Adrenal gland (tissue), 9 donors: ENCODE measurements at regions not wholly inside any gene's neighbourhood (a gene's known extent, or its start where the extent isn't known, plus 50 kb on each side); places are given as distances from the start of the nearest gene placed in this dataset.
A peak's percentile ranks its signal among the peaks of the same experiment; 100 is the strongest.

Source experiments
- DNase-seq, 7 donors: peaks; one replicate each; pipeline ENCODE4 v3.0.0-alpha.2; 2019 to 2020
- H3K27ac ChIP-seq, 5 donors: fragments of 200-600 bp; sonication (generic) in 4 of 5; 1 replicate in 3 of 5; 2 replicates in 2 of 5; pipeline versions ENCODE4 v1.5.1 to v1.8.0; 2016 to 2020; ENCODE audit warnings: mild to moderate bottlenecking in 1 of 5
- H3K27me3 ChIP-seq: fragments of 200-600 bp; 2 replicates; pipeline ENCODE4 v1.8.0; 2021
- H3K36me3 ChIP-seq, 2 donors: fragments of 200-600 bp; replicated peaks in 1 of 2; 1 replicate in 1 of 2; 2 replicates in 1 of 2; pipeline versions ENCODE4 v1.5.1 to v1.8.0; 2018 to 2022
- H3K4me1 ChIP-seq, 2 donors: fragments of 200-600 bp; replicated peaks in 1 of 2; 1 replicate in 1 of 2; 2 replicates in 1 of 2; pipeline versions ENCODE4 v1.5.1 to v1.8.0; 2018 to 2021
- H3K4me3 ChIP-seq, 4 donors: fragments of 200-600 bp; sonication (generic) in 3 of 4; one replicate each; pipeline ENCODE4 v1.5.1; 2016 to 2018
- H3K9me3 ChIP-seq, 3 donors: fragments of 200-600 bp; sonication (generic) in 1 of 3; replicated peaks in 1 of 3; 1 replicate in 2 of 3; 2 replicates in 1 of 3; pipeline versions ENCODE4 v1.5.1 to v1.8.0; 2016 to 2021
- CTCF ChIP-seq, 6 experiments: fragments of 450-650 bp in 4 of 6; fragments of 200-600 bp in 2 of 6; sonication (generic) in 1 of 6; IDR thresholded peaks; 1 replicate in 5 of 6; 2 replicates in 1 of 6; pipeline versions ENCODE4 v1.5.1 to v1.8.0; 2016 to 2021; ENCODE audit warnings: antibody characterized with exemption in 6 of 6, mild to moderate bottlenecking in 2 of 6, moderate library complexity in 1 of 6
- POLR2A ChIP-seq, 2 donors: fragments of 450-650 bp; IDR thresholded peaks; one replicate each; pipeline ENCODE4 v1.6.1; 2017; ENCODE audit warnings: antibody characterized with exemption in 2 of 2, mild to moderate bottlenecking in 2 of 2, moderate library complexity in 1 of 2
- WGBS, 4 donors: extraction: QIAGEN DNeasy Blood & Tissue Kit in 2 of 4; methylation state at CpG; one replicate each; pipeline versions ENCODE4 v1.1.5 to v1.1.7; 2013 to 2017; 5-methylcytosine and 5-hydroxymethylcytosine counted together
- intact Hi-C, 2 donors: fragments of 100-400 bp; cut with DNase I; formaldehyde crosslinking; loops; one replicate each; pipeline versions ENCODE4 v1.14.1 to v1.15.0; 2022 to 2023
- donor health status: healthy with polysubstance abuse.
- donor health status: Bipolar disorder and iron deficiency.
- donor health status: DM: yes; HTN: yes; CAD: no.
- donor health status: DM: no; HTN: no; CAD: no.
- donor health status: DM: no; HTN: no; CAD: no.

GRCh38 chr3:72582963-72583362, 265.3 kb downstream of the SHQ1 start:
- DNase-seq = no peak
- Histone ChIP-seq H3K4me1 (no peaks in the 10 kb centered on the region), H3K36me3 (no peaks in the 10 kb centered on the region), H3K27ac (no peak overlapping the region), H3K9me3 (no peaks in the 10 kb centered on the region), H3K4me3 (no peak overlapping the region), H3K27me3 (no peaks in the 10 kb centered on the region)
- intact Hi-C loops = no loop called here
- no peak for TF ChIP-seq POLR2A (IDR thresholded peaks at IDR 0.05)
- TF ChIP-seq CTCF (IDR thresholded peaks at IDR 0.05) = no peak
- WGBS, 4 donors = 87 to 92% (median 88%) methylated on average over 7 of the region's 7 CpGs

- TF ChIP-seq POLR2A (IDR thresholded peaks at IDR 0.05) (no peak), CTCF (IDR thresholded peaks at IDR 0.05) (no peak)
- WGBS, 4 donors = 43 to 55% (median 47%) methylated on average over 6 of the region's 6 CpGs
- intact Hi-C loops = no loop called here
- Histone ChIP-seq H3K9me3 (no peaks in the 10 kb centered on the region), H3K4me1 (no peaks in the 10 kb centered on the region), H3K27ac (no peak overlapping the region), H3K4me3 (no peak overlapping the region), H3K36me3 (no peaks in the 10 kb centered on the region), H3K27me3 (no peaks in the 10 kb centered on the region)
- DNase-seq = peak in 2 of 7 donors; percentile 14 to 34
Observed at GRCh38 chr3:72582211-72582878, 265.9 kb downstream of the SHQ1 start.

GRCh38 chr3:72580900-72581299, 267.3 kb downstream of the SHQ1 start:
- no peak for TF ChIP-seq CTCF (IDR thresholded peaks at IDR 0.05)
- no peak for TF ChIP-seq POLR2A (IDR thresholded peaks at IDR 0.05)
- Histone ChIP-seq H3K27ac (no peak overlapping the region), H3K36me3 (no peaks in the 10 kb centered on the region), H3K27me3 (no peaks in the 10 kb centered on the region), H3K4me1 (no peaks in the 10 kb centered on the region), H3K9me3 (no peaks in the 10 kb centered on the region), H3K4me3 (no peak overlapping the region)
- no peak for DNase-seq
- intact Hi-C loops = no loop called here
- WGBS, 4 donors = 88 to 94% (median 91%) methylated on average over 2 of the region's 2 CpGs

- 73 to 88% (median 79%) methylated on average over 4 of the region's 4 CpGs for WGBS, 4 donors
- Histone ChIP-seq H3K27me3 (no peaks in the 10 kb centered on the region), H3K27ac (no peak overlapping the region), H3K9me3 (no peaks in the 10 kb centered on the region), H3K4me1 (no peaks in the 10 kb centered on the region), H3K36me3 (no peaks in the 10 kb centered on the region), H3K4me3 (no peak overlapping the region)
- TF ChIP-seq POLR2A (IDR thresholded peaks at IDR 0.05) (no peak), CTCF (IDR thresholded peaks at IDR 0.05) (no peak)
- no peak for DNase-seq
- intact Hi-C loops = no loop called here
Observed at GRCh38 chr3:72580246-72580756, 267.9 kb downstream of the SHQ1 start.
